ENCODE measurements at regions not wholly inside any gene's neighbourhood (a gene's known extent, or its start where the extent isn't known, plus 50 kb on each side); places are given as distances from the start of the nearest gene placed in this dataset.

DNA sequence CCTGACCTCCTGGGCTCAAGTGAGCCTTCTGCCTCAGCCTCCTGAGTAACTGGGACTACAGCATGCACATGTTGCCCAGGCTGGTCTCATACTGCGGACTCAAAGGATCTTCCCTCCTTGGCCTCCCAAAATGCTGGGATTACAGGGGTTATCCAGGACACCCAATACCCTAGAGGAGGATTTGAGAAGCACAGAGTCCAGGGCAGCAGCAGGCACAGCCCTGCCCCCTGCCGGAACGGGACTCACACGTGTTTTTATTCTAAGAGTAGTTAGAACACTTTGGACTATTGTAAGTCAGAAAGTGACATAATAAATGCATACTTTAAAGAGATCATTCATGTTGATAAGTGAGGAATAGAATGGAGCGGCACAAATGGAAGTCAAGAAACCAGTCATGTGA lies 80.2 kb downstream of the C6orf118 start:
- no peak for DNase-seq

DNA sequence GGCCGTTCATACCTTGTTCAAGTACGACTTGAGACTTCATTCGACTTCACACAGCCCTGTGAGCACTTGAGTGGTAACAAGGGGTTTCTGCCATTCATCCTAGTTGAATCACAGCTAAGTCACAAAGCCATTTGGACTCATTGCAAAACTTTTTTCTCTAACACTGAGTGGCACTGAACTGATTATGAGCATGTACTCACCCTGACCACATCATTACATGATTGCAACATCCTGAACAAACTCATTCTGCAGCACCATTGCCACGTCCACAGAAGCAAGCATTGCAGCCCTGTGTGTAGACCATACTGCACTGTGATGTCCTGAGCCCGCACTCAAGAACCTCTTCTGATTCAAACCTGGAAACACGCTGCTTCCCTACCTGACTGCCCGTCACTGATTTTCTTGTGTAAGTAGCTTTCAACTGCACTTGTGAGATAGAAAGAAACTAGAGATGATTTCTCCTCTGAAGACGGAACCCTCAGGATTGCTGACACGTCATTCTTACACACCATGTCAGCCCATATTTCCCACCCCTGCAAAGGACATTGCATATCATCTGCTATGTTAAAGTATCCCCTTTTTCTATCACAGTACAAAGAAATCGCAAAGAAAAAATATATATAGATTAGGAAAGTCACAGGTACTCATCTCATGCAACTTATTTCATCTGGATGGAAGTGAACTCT lies 81.6 kb downstream of the C6orf118 start:
- DNase-seq = no peak

DNA sequence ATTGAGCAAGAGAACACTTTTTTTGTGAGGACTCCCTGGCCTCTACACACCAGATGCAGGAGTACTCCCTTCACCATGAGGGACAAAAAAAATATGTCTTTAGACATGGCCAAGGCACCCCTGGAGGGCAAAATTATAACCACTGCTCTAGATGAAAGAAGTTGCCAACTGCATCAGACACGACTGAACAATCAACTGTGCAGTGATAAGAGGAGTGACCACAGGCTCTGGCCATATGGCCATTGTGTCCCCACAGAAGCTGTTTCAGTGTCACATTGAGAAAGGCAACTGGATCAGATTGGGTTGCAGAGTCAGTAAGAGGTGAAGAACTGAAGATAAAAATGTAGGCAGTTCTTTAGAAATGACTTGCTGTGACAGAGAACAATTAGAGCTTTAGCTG lies 85.7 kb downstream of the C6orf118 start:
- no peak for DNase-seq

DNA sequence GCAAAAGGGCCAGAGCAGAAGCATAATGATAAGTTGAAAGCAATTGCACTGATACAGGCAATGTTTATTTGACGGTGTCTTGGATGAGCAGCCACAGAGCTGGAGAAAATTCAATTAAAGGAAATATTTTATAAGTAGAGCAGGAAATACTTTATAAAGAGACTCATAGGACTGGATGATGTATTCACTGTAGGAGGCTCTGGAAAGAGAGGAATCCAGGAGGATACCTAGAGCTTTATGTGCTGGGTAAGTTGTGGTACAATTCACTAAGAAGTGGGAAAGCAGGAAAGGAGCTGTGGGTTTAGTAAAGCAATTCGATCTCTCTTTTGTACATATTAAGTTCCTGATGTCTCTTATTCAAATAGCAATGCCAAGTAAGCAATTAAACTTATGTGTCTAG lies 86.3 kb downstream of the C6orf118 start:
- DNase-seq = no peak

DNA sequence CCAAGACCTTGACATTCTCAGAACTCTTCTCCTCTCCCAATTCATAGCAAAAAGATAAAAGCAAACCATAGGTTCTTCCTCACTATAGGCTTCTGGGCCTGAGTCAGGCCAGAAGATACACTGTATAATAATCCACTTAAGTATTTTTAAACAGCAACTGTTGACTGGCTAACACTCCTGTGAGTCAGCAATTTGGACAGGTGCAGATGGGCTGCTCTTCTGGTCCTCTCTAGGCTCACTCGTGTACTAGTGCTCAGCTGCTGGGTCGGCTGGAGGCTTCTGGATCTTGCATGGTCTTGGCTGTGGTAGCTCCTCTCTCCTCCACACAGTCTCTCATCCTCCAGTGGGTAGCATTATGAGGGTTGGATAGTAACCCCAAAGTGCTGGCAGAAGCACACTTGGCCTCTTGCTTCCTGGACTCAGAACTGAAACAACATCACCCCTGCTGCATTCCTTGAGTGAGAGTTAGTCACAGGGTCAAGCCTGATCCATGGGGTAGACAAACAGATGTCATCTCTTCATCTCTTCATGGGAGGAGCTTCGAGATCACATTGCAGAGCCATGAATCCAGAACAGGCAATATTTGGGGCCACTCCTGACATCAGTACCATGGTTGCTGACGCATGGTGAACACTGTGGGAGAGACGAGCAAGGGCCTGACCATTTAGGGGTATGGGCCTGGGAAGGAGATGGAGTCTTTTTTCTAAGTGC lies 86.9 kb downstream of the C6orf118 start:
- DNase-seq = no peak

DNA sequence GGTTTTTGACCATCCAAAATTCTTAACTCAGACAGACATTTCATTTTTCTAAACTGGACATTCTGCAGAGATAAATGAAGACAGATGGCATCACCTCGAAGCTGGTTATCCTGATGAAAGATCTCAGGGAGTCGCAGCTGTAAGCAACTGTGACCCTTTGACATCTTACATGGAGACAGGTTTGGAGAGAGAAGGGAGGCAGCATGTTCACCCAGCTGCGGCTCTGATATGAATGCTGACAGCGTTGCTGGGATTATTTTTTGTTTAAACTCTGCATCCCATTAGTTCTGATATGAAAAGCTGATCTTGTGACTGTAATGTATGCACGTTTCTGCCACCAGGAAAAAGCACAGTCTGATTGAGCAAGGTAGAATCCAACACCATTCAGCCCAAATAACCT lies 89.4 kb downstream of the C6orf118 start:
- no peak for DNase-seq

DNA sequence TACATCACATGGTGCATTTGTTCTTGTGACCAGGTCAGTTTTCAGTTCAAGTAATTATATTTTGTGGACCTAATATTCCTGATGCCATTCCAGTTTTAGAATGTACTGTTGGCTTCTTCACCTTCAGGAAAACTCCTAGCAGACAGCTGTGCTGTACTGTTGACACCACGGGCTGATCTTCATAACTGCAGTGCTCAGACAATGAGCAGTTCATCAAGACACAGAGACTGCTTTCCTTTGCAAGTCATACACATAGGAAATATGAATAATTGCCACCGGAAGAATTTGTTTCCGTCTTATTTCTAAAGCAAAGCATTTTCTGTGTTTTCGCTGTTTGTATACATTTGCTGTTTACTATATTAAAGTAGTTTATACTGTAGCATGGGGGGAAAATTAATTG lies 89.8 kb downstream of the C6orf118 start:
- no peak for DNase-seq

DNA sequence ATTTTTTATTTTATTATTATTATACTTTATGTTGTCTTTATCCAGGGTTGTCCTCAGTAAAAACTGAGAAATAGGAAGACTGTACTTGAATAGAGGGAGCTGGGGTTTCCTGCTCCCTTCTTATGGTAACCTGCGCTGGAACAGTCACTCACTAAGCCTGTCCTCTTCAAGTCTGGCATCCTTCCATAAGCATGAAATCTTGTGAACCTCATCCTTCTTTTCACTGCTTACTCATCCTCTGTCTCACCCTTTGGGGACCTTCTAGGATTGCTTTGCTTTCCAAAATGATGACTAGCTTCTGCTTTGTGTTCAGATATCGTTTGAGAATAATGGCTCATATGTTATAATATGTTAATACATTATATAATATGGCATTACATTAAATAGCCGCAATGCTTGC lies 90.6 kb downstream of the C6orf118 start:
- DNase-seq = no peak

DNA sequence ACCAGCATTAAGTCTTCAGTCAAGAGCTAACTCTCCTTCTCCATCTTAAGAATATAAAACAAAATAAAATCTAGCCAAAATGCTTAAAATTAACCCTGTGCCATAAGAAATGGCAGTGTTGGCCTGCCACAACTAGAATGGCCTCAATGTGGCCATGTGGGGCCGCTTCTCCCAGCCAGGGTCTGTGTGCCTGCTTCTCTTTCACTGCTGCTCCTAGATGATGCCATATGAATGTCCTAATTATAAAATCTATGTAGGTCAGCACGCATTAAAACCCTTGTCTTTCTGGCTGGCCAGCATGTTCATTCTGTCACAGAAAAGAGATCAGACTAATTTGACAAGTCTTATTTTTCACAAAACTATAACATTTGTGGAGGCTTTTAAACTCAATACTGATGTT lies 102.6 kb downstream of the C6orf118 start:
- no peak for DNase-seq

DNA sequence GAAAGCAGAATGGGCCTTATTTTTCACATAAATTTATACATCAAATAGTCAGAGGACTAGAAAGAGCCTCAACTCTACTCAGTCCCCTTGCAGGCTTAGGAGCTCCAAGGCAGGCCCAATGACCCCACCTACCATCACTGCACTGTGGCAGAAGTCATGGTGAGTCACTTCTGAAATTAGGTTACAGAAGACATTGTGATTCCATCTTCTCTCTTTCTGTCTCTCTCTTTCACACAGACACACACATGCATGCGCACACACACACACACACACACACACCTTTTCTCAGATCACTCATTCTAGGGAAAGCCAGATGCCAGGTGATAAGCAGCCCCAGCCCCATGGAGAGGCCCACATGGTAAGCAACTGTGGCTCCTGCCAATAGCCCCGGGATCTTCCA lies 103.8 kb downstream of the C6orf118 start:
- DNase-seq = no peak

DNA sequence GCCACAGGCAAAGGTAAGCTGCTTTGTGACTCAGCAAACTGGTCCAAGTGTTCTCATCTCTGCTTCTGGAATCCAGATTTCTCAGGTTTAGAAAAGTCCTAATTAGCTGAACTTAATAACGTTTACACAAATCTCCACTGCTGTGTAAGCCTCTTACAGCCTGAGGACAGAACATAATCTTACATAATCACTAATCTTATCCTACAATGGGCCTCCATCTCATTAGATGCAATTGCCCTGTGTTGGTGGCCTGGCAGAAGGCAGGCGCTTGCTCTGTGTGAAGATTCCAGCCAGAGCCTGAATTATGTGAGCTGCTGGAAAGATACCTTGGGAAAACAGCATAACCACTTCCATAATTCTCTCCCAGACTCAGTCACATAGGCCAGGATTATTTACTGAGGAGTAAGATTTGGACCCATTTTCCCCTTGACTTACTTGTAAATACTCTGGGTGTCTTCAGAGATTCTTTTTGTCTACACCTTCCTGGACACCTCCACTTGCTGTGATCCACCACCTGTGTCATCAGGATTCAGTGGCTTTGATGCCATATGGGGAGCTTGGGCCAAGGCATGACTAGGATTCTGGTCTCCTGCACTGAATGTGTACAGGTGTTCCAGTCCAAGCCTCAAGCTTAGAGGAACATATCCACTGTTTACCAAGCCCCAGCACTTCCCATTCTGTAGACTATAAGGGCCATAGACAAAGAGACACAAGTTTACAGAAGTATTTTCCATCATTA lies 104.4 kb downstream of the C6orf118 start:
- DNase-seq = no peak

DNA sequence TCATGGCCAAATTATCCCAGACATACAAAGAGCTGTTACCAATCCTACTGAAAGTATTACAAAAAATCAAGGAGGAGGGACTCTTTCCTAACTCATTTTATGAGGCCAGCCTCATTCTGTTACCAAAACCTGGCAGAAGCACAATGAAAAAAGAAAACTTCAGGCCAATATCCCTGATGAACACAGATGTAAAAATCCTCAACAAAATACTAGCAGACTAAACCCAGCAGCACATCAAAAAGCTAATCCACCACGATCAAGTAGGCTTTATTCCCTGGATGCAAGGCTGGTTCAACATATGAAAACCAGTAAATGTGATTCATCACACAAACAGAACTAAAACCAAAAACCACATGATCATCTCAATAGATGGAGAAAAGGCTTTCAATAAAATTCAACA lies 109.2 kb downstream of the C6orf118 start:
- DNase-seq = no peak

DNA sequence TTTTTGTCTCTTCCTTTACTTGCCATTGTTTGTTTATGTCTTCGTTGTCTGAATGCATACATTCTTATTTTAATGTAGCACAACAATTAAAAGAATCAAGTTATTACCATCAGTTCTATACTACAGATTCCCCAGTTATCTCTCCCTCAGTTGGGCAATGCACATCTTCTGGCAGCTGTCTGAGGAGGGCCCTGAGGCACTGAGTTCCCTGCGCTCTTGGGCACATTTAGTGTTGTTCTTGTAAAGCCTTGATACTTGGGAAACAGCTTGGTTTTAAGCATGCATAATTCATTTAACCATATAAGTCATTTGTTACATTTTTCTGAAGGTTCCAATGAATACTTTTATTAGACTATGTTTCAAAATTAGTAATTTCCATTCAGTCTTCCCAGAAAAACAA lies 117.9 kb downstream of the C6orf118 start:
- DNase-seq = no peak

DNA sequence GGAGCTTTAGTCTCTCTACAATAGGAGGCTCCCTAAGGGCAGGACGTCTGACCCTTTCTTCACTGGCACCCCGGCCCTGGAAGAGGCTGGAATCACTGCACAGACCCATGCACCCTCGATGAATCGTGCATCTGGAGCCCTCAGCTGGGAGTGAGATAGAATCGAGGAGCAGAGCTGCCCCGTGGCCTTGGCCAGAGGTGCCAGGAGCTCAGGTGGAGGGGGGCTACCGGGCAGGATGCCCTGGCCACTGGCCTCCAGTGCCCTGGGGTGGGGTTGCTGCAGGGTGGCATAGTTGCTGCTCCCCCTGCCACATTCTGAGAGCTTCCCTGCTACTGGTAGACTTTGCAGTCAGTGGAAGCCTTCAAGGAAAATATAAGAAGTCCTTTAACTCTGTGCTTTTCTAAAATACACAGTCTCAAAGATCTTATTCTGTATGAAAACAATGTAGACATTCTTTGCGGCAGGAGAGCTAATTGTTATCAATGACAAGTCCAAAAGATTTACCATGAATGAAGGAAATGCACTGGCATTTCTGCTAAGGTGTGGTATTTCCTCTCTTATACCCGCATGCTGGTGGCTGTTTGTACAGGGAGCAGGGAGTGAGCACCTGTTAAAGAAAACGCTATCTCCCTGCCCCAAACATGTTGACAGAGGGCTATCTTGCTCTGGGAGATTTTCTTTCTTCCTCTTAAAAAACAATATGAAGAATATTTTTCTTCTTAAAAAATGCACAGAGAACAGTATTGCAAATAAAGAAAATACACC lies 122.8 kb downstream of the C6orf118 start:
- DNase-seq = no peak

DNA sequence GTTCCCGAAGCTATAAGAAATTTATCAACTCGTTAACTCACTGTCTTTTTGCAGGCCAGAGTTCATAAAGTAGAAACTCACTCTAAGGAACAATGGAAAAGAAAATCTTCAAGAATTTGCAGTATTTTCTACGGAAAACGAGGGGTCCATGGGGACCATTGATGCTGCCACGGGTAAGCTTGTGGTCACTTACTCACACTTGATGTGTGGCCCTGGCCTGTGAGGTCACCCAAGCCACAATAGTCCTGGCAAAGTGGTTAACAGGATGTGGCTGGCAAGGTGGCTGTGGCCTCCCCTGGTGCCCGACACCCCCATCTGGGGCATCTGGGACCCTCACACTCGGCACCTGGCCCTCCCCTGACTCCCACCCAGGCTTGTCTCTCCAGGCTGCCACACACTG lies 123.4 kb downstream of the C6orf118 start:
- no peak for DNase-seq

DNA sequence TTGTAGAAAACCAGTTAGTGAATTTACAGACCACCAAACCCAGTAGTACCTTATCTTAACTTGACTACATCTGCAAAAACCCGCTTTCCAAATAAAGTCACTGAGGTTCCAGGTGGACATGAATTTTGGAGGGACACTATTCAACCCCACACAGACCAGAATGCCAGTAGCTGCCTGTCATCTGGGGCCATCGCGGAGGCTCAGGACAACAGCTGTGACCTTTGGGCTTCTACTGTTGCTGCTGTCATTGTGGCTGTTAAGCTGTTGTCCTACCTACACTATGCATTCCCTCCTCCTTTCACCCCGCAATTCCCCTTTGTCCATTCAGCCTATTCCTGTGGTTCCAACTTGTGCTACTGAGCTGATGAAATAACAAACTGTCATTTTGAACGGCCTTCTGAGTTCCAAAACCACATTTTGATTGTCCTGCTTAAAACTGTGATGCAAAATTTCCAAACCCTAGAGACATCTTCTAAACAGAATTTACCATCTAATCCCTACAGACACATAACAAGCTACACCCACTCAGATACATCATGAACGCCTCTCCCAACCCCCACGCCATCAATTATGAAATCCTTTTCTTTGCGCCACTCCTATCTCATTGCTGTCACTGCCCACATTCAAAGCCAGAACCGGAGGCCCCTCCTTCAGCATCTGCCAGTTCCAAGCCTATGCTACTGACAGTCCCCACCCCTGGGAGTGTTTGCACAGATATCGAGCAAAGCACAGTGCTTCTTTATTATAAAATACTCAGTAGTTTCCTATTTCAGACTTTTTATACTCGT lies 125.0 kb downstream of the C6orf118 start:
- peak; percentile 25 to 47 for DNase-seq

DNA sequence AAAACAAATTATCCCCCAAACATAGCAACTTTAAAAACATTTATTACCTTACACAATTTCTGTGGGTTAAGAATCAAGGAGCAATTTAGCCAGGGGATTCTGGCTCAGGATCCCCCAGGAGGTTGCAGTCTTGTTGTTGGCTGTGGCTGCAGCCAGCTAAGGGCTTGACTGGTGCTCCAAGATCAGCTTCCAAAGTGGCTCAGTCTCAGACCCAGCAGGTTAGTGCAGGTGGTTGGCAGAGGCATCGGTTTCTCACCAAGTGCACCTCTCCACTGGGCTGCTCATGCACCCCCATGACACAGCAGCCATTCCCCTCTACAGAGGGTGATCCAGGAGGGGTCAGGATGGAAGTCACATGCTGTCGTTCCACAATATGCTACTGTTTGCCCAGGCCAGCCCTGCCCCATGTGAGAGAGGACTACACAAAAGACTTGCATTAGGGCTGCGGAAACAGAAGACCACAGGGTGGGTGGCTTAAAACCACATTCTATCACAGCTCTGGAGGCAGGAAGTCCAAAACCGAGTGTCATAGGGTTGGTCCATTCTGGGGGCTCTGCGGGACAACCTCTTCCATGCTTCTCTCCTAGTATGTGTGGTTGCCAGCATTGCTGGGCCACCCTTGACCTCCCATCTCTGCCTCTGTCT lies 125.8 kb downstream of the C6orf118 start:
- no peak for DNase-seq

DNA sequence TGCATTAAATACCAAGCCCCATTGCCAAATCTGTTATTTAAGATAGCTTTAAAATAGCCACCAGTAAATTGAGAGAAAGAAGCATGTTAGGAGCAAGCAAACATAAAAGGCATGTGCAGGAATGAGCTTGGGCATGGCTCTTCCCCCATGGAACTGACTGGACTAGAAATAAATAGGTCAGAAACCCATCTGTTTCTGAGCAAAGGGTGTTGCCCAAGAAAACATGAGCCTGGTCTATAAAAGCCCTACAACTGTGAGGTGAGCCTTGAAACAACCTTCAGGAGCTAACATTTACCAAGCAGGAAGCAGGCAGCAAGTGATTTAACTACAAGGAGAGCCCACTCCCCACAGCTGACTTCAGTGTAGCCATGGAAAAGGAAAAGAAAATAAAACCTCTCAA lies 126.3 kb downstream of the C6orf118 start:
- no peak for DNase-seq

DNA sequence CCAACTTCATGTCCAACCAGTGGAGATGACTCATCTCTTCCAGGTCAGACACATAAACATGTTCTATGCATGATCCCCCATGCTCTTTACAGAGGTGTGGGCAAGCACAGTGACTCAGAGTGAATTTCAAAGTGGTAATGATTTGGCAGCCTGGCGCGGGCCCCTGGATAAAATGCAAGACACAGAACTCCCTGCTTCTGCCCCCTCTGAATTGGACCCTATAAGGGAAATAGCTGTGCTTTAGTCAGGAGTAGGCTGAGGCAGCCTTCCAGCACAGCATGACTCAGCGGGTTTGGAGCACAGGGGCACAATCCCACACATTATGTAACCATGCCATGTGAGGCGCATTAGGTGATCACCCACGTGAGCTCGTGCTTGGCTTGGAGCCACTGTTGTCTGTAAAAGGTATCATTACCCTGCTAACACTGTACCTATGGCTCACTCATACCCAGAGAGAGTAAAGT lies 127.4 kb downstream of the C6orf118 start:
- no peak for DNase-seq

DNA sequence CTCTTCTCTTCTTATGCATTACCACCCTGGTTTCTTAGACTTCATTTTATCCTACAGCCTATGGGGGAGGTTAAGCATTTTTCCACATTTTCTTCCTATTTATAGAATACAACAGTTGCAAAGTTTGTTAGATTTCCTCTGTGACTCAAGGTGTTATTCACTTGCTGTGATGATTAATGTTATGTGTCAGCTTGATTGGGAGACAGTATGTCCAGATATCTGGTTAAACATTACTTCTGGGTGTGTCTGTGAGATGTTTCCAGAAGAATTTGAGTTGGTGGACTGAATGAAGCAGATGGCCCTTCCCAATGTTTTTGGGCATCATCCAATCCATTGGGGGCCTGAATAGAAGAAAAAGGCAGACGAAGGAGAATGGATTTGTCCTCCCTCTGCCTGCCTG lies 131.3 kb downstream of the C6orf118 start:
- DNase-seq = no peak

DNA sequence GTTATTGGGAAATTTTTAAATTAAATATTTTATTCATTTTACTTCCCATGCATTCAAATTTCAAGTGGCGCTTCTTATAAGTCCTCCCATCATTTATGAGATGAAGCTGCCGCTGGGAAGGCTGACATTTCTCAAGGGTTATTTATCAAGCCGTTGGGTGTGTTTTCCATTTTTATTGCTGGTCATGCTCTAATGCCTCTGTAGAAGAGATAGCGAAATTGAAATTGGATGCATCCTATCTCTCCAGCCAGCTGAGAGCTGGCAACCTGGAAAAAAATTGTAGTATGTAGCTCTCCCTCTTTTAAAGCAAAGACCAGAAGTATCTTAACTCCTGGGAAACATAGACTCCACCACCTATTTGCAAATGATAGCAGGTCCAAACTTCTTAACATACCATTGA lies 135.9 kb downstream of the C6orf118 start:
- DNase-seq = no peak

DNA sequence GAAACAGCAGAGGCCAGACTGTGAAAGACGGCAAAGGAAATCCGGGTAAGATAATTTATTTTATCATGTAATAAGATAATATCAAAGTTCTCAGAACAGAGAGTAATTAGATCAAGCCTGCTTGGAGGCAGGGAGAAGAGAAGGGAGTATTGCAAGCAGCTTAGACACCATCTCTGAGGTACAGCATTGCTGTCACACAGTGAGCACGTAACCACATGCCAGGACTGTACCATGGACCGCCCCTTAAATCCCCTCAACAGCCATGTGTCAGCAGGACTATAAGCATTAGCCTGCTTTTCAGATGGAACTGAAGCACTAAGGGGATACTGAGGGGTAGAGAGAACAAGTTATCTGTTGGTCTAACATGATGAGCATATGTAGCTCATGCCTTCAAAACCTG lies 141.5 kb downstream of the C6orf118 start:
- no peak for DNase-seq
